GM19328 (cell line): ENCODE measurements at regions not wholly inside any gene's neighbourhood (a gene's known extent, or its start where the extent isn't known, plus 50 kb on each side); places are given as distances from the start of the nearest gene placed in this dataset.
"Not testable (repeated sequence)": the region's sequence is repeated elsewhere in the genome, so short reads cannot be mapped to it uniquely, and the experiment has no call there.

ENCODE experiments used
- ATAC-seq: cut with Tn5 transposase; IDR thresholded peaks from one replicate; pipeline ENCODE4 v1.9.1; 2021; ENCODE audit warnings: mild to moderate bottlenecking, moderate library complexity; ENCODE audit not compliant: unreplicated experiment

DNA sequence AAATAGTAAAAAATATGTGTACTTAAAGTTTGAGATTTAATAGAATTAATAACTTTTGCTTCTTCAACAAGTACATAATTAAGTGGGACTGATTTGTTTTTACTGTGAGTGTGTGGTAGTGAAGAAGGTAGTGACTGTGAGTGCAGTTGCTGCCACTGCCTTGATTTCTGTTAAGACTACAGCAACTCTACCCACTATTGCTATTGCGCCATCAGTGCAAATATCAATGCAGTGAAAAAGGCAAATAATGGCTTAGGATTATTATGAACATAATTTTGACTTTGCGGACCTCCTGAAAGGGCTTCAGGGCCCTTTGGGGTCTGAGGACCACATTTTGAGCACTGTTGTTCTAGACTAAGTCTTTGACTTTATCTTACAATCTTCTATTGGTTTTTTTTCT is 112.0 kb upstream of the PITX1 start:
- ATAC-seq = no peak

DNA sequence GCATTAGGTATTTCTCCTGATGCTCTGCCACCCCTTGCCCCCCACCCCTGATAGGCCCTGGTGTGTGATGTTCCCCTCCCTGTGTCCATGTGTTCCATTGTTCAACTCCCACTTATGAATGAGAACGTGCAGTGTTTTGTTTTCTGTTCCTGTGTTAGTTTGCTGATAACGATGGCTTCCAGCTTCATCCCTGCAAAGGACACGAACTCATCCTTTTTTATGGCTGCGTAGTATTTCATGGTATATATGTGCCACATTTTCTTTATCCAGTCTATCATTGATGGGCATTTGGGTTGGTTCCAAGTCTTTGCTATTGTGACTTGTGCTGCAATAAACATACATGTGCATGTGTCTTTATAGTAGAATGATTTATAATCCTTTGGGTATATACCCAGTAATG is 109.7 kb upstream of the PITX1 start:
- ATAC-seq = not testable (repeated sequence)

DNA sequence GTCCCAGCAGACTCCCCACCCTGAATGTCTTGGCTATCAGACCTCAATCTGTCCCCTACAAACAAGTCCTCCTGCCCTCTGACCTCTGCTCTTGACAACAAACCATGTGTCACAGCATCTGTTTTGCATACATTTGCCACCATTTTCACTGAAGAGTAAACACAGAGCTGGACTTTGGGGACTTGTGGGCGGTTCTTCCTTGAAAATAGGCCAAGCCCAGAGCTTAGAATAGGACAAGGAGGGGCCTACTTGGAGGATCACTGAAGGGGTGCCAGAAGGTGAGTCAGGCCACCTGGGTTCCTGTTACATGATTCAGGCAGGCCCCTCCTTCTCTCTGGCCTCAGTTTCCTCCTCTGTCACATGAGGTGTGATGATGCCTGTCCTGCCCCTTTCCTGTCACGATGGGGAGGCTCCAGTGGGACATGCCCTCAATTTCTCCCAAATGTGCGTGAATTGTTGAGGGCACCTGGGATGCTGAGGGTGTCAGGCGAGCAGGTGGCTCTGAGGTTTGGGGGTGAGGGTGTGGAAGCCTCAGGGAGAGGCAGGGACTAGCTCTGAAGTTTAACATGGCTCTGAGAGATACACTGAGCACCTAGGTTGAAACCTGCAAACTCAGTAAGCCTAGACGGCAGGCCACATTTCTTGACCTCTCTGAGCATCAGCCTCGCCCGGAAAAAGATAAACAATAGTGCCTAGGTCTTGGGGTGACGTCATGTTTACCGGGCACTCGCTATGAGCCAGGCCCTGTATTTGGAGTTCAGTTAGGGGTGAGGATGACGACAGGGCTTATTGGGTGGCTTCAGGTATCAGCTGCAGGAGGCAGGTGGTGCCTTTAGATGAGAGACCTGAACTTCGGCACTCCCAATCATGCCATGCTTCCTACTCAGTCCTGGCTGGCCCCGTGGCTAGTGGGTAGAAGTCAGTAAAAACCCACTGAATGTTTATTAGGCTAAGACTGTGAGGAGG is 107.6 kb upstream of the PITX1 start:
- no peak for ATAC-seq

- no peak for ATAC-seq
Measured at GRCh38 chr5:135140446-135141204, 106.6 kb upstream of the PITX1 start.

DNA sequence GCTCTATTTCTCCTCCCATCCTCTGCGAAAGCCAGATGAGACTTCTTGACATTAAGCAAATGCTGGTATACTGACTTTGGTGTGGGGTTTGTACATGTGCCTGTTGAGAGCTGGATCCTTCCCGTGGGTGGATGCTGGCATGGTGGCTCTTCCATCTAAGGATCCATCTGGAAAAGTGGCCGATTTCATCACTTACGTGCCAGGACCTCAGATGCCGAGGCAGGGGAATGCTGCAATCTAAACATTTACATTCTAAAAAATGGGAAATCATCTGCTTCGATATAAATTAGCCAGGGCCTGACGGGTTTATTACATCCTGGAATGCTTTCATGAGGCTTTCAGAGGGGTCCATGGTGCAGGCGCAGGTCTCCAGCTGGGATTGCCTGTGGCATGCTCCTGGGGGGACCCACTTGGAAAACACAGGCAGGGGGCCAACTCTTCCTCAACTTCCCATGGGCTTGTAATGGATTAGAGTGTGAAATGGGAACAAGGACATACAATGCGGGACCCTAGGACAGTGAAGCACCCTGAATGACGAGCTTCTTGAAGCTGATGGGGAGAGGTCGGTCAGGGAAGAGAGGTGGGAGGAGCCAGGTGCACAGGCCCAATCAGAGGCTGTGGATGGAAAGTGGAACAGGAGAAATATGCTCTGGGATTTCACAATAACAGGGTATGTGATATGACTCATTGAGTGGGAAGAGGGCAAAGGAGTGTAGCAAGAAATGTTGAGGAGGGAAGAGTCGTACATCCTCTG is 105.5 kb upstream of the PITX1 start:
- ATAC-seq = no peak

DNA sequence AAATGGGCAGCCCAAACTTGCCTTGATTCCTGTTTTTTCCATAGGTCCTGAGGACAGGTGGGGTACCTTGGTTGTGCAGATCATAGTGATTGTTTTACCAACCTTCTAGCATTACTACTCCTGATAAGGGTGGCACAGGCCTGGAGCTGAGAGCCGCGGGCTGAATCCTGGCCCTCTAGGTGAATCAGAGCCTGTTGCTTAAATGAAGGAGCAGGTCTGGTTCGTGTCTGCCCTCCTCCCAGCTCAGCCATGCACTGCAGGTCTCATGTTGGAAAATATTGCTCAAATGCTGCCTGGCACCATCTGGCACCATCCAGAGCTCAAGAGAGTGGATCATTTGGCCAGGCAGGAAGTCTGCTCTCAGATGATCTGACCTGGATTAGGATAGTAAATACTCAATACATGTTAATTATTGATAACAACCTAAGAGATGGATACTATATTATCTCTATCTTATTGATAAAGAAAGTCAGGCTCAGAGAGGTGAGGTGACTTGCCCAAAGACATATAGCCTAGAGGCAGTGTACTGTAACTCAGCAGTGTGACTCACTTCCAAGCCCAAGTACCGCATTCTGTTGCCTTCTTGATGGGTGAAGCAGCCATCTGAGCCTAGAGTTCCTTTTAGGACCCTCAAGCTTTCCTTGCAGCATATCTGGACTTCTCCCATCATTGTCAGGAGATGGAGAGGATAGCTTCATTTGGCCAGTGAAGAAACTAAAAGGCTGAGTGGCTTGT is 104.3 kb upstream of the PITX1 start:
- no peak for ATAC-seq

DNA sequence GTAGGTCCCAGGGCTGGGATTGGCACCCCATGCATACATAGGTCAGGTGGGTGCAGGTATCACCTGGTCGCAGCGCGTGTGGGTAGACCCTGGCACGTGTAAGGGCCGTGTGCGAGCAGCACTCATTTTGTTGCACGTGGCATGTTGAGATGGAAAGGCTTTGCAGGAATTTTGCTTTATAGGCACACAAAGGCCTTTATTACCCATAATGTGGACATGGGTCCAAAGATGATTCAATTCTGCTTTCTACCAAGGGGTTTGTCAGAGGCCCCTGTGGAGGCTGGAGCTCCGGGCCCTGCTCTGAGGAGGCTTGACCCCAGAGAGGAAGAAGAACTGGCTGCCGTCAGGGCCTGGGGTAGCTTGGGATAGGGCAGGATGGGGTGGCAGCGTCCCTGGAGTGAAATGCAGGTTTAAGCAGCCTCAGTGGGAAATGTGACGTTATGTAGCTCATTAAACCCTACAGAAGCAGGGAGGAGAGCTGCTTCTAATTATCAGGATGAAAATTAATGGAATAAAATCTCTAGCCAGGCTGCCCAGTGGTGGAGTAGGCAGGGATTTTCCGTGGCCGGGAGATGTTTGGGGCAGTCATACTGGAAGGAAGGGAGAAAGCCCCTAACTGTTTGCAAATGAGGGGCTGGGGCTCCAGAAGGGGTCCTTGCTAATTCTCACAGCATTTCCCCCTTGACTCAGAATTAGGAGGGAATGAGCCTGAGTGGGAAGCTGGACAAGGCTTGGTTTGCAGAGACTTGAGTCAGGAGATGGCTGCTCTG is 103.3 kb upstream of the PITX1 start:
- no peak for ATAC-seq

- no peak for ATAC-seq
Measured at GRCh38 chr5:135136546-135136945, 102.5 kb upstream of the PITX1 start.

GRCh38 chr5:135135530-135136226 is 101.7 kb upstream of the PITX1 start:
- no peak for ATAC-seq

DNA sequence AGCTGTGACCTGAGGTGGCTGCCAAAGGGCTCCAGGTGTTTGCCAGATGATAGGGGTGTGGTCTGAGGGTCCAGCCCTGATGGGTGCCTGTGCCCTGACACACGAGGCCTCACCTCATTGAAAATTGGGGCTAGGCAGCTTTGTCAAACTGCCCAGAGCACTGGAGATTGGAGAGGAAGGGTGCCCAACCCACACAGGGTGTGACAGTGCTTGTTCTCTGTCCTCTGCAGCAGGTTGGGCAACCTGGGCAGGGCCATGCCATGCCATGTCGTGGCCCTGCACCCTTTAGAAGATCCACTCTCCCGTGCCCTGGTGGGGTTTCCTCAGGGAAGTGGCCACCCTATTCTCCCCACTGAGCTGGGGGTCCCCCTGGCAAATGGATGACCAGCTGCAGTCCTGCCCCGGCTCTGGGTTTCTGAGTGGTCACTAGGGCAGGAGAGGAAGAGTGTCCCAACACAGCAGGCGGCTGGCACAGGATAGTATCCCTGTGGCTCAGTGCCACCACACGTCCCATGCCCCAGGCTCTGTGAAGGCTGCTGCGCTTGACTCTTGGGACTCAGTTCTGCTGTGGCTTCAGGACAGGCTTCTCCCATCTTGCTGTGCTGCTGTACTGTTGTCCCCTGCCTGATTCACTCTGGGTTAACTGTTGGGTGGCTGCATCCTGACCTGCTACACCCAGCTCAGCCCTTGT is 100.8 kb upstream of the PITX1 start:
- no peak for ATAC-seq

DNA sequence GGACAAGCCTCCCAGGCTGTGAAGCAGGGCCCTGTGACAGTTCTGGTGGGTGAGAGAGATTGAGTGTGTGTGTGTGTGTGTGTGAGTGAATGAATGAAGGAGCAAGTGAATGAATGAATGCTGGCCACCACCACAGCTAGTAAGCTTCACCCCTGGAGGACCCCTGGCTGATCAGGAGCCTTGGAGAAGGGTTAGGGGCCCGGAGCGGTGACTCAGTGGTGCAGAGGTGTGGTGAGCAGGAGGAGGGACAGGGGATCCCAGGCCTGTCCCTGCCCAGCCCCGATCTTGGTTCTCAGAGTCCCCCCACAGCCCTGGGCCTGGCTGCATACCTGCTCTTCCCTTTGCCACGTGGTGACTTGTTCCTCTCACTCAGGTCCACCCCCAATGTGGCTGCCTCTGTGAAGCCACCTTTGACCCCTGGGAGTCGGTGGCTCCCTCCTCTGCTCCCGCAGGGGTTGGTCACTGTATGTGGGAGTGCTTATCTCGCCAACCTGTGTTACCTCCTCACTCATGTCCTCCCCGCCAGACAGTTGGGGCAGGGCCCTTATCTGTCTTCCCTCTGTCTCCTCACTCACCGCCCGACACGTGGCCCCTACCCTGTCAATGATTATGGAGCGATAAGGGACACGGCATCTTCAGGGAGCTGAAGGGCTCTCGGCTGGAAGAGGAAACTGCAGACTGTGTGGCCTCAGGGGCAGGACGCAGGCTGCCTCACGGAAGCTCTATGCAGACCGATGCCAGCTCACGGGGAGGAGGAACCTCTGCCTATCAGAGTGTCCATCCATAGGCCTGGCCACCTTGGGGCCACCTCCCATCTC is 99.9 kb upstream of the PITX1 start:
- no peak for ATAC-seq

DNA sequence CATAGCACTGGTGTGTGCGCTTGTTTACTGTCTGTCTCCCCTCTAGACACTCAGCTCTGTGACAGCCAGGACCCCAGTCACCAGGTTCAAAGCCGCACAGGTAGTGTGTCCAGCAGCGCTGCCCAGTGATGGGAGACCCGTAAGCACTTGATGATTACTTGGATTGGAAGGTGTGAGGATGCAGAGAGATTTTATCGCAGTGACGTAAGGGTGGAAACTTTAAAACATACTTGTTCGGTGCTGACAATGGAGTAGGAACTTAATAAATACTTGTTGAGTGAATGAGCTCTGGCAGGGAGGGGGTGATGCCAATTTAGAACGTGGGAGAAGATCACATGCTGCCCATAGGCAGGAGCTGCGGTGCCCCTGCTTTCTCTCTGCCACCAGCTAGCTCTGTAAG is 99.2 kb upstream of the PITX1 start:
- ATAC-seq = no peak

DNA sequence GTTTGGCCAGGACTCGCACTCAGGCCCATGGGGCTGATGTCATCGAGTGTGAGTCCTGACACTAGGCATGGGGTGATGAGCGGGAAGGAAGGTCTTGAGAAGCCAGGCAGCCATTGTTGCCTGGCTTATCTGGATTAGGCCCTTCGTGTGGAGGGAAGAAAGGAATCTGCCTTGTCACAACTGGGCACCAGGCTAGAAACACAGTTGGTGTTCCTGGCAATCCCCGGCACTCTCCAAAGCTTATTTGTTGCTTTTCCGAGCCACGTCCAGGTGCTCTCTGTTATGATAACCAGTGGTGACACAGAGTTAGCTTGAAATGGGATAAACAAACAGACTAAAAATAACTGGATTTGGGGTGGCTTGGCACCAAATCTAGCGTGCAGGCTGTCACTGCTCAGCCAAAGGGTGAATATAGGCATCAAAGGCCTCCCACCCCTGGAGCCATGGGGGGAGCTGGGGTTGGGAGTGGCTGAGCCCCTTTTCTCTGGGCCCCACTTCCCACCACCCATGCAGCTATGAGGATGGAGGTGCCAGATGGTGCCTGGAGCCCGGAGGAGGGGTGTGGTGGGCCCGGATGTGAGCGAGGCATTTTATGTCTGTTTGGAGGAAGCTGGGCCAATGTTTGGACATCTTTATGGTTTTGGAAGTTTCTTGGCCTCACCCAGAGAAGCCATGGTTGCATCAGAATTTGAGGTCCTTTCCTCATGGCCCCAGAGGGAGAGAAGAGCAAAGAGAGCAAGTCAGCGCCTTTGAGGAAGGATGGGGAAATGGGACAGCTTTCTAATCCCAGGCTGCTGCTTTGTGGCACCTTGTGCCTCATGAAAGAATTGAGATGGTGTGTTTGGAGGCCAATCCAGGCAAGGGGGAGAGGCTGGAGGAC is 98.0 kb upstream of the PITX1 start:
- ATAC-seq = no peak

- no peak for ATAC-seq
Measured at GRCh38 chr5:135130261-135131215, 96.5 kb upstream of the PITX1 start.

DNA sequence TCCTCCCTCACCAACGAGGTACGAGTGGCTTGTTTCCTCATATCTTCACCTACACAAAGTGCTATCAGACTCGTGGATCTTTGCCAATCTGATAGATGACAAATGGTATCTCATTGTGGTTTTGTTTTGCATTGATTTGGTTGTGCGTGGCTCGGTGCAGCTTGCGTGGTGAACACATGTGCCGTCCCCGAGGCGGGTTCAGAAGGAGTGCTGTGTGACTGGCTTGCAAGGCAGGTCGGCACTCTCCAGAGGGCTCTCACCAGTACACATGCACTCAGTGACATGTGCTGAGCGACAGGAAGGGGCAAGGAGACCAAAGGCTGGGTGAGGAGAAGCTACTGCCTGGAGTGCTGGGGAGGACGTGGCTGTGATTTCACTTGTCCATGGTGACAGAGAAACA is 95.3 kb upstream of the PITX1 start:
- ATAC-seq = no peak

DNA sequence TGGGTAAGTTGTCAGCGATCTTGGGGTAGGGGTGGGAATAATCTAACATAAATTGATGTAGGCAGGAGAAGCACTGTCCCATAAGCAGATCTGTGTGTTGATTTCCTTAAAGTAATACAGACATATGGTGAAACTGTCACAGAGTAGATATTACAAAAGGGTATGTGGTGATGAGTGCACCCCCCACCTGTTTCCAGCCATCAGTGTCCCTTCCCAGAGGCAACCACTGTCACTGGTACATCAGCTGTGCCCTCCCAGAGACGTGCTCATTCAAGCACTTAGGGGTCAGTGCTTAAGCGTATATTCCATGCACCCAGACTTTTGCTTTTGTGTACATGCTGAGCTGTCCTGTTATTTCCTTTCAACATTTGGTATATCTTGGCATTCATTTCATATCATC is 94.3 kb upstream of the PITX1 start:
- no peak for ATAC-seq
